Upper lobe of right lung (tissue), 1 donor: ENCODE measurements at regions not wholly inside any gene's neighbourhood (a gene's known extent, or its start where the extent isn't known, plus 50 kb on each side); places are given as distances from the start of the nearest gene placed in this dataset.

Experiments
- ATAC-seq: fragments of 200-7000 bp; cut with Tn5 transposase; one replicate; pipeline ENCODE4 v1.9.1; 2020; ENCODE audit warnings: mild to moderate bottlenecking, moderate library complexity
- DNase-seq: peaks from one replicate; pipeline ENCODE4 v3.0.0-alpha.2; 2020
- H3K27ac ChIP-seq: fragments of 200-600 bp; one replicate; pipeline ENCODE4 v1.8.0; 2022
- H3K27me3 ChIP-seq: fragments of 200-600 bp; one replicate; pipeline ENCODE4 v1.8.0; 2022; ENCODE audit warnings: mild to moderate bottlenecking
- H3K36me3 ChIP-seq: fragments of 200-600 bp; one replicate; pipeline ENCODE4 v1.8.0; 2022
- H3K4me1 ChIP-seq: fragments of 200-600 bp; one replicate; pipeline ENCODE4 v1.8.0; 2022
- H3K4me3 ChIP-seq: fragments of 200-600 bp; one replicate; pipeline ENCODE4 v1.8.0; 2022; ENCODE audit warnings: mild to moderate bottlenecking
- H3K9me3 ChIP-seq: fragments of 200-600 bp; one replicate; pipeline ENCODE4 v1.8.0; 2022
- CTCF ChIP-seq: fragments of 200-600 bp; IDR thresholded peaks from one replicate; pipeline ENCODE4 v1.8.0; 2022; ENCODE audit warnings: antibody characterized with exemption
- intact Hi-C: fragments of 100-400 bp; cut with DNase I; formaldehyde crosslinking; loops from one replicate; pipeline ENCODE4 v1.11.0; 2022
- donor health status: DM: no; HTN: yes; CAD: no; lungs with severe emphysema.

DNA sequence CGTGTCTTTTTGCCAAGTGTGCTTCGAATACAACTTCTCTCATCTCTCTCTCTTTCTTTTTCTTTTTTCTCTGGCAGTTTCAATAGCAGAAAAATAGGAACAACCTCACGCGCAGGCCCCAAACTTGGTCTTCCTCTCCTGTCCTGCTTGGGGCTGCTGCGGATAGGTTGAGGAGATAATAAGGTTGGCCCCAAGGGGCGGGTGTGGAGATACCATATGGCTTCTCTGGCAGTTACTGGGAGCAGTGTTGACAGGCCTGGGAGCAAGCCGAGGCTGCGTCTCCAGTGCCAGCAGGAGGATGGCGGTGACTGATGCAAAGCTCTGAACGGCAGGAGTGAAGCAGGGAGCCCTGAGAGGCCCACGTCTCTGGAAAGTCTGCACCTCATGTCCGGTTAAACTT, 89.5 kb upstream of the MANSC4 start:
- no peak for ATAC-seq
- Histone ChIP-seq H3K4me3 (no peak overlapping the region), H3K27ac (no peak overlapping the region), H3K9me3 (no peaks in the 10 kb centered on the region), H3K27me3 (no peaks in the 10 kb centered on the region), H3K36me3 (no peaks in the 10 kb centered on the region), H3K4me1 (no peaks in the 10 kb centered on the region)
- DNase-seq, result no peak
- intact Hi-C loops, result no loop called here
- TF ChIP-seq CTCF, result no peak

GRCh38 chr12:27868139-27868538, 88.1 kb upstream of the MANSC4 start:
- TF ChIP-seq CTCF, result no peak
- no peak for ATAC-seq
- DNase-seq, result no peak
- Histone ChIP-seq H3K4me3 (no peak overlapping the region), H3K27ac (no peak overlapping the region), H3K36me3 (no peaks in the 10 kb centered on the region), H3K9me3 (no peaks in the 10 kb centered on the region), H3K27me3 (no peaks in the 10 kb centered on the region), H3K4me1 (no peaks in the 10 kb centered on the region)
- intact Hi-C loops, result no loop called here

DNA sequence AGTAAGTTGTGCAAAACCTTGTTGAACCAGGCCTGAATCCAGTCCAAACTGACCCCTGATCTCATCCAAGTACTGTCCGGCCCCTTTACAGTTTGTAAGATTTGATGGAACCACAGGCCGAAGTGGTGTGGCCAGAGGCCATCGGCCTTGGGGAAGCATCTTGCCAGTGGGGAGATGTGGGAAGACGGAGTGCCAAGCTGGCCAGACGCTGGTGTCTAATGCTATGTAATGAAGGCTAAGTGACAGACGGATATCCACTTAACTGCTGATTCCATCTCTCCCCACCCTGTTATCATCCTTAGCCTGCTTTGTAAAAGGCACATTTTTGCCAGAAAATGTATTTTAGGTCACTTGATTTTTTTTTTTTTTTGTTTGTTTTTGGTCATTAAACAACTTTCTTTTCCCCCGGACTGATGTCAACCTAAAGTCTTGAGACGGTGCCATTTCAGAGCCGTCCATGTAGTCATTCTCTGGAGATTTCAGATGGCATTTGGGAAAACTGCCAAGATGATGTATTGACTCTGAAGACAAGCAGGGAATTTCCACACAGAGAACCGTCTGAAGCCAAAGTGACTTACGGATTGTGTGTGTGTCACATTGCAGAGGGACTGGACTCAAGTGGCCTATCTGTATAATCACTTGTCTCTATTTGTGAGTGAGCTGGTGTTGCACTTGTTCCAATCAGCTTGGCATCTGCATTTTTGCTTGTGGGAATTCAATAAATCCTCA, 86.5 kb upstream of the MANSC4 start:
- ATAC-seq (no peak), DNase-seq (no peak)
- Histone ChIP-seq H3K9me3 (no peaks in the 10 kb centered on the region), H3K27me3 (no peaks in the 10 kb centered on the region), H3K27ac (no peak overlapping the region), H3K4me1 (no peaks in the 10 kb centered on the region), H3K4me3 (no peak overlapping the region), H3K36me3 (no peaks in the 10 kb centered on the region)
- intact Hi-C loops, result no loop called here
- no peak for TF ChIP-seq CTCF

DNA sequence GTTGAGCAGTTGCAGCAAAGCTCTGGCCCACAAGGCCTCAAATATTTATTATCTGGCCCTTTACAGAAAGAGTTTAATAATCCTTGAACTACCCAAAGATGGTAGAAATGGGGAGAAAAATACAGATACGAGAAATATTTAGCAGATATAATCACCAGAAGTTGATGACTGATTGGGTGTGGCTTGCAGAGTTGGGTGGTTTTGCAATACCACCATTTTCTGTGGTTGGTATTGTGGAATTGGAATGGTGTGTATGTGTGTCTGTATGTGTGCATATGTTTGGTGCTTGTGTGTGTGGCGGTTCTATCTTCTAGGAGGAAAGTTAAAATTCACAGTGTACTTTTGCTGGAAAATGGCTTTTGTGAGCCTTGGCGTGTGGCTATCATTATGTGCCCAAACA, 85.4 kb upstream of the MANSC4 start:
- DNase-seq (no peak), ATAC-seq (no peak)
- no peaks in the 10 kb centered on the region for H3K4me1 ChIP-seq
- H3K9me3 ChIP-seq, result no peaks in the 10 kb centered on the region
- no peaks in the 10 kb centered on the region for H3K36me3 ChIP-seq
- no peak overlapping the region for H3K4me3 ChIP-seq
- H3K27me3 ChIP-seq, result no peaks in the 10 kb centered on the region
- no peak overlapping the region for H3K27ac ChIP-seq
- TF ChIP-seq CTCF, result no peak
- intact Hi-C loops, result no loop called here

DNA sequence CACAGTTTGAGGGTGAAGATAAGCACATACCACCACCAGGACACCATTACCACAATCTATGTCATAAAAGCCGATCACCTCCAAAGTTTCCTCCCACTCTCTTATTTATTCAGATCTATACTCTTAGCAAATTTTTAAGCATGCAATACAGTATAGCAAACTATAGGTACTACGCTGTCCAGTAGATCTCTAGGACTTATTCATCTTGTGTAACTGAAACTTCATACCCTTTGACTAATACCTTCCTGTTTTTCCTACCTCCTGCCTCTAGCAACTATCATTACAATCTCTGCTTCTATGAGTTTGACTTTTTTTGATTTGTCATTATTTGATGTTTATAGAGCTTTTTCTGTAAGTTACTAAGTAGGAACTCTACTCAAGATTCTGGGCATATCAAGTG, 84.5 kb upstream of the MANSC4 start:
- Histone ChIP-seq H3K27ac (no peak overlapping the region), H3K4me1 (no peaks in the 10 kb centered on the region), H3K27me3 (no peaks in the 10 kb centered on the region), H3K36me3 (no peaks in the 10 kb centered on the region), H3K4me3 (no peak overlapping the region), H3K9me3 (no peaks in the 10 kb centered on the region)
- no peak for TF ChIP-seq CTCF
- intact Hi-C loops, result no loop called here
- ATAC-seq (no peak), DNase-seq (no peak)

DNA sequence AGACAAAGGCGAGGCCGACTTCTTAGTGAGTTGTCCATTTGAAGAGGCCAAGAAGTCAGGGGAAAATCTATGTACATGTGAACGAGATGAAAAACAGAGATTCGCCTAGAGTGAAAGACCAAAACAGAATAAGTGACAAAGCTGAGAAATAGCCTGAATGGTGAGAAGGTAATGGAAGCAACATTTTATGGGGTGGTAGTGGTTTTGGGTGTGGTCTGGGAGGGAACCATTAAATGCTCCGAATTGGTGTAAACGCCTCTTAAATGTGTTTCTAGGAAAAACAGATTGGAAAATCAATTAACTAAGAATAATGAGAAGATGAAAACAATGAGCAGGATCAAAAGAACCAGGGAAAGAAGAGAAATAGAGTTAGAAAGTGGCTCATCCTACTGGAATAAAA, 83.8 kb upstream of the MANSC4 start:
- Histone ChIP-seq H3K27me3 (no peaks in the 10 kb centered on the region), H3K9me3 (no peaks in the 10 kb centered on the region), H3K4me1 (no peaks in the 10 kb centered on the region), H3K36me3 (no peaks in the 10 kb centered on the region), H3K4me3 (no peak overlapping the region), H3K27ac (no peak overlapping the region)
- ATAC-seq (no peak), DNase-seq (no peak)
- no peak for TF ChIP-seq CTCF
- intact Hi-C loops, result no loop called here
